Middle frontal gyrus (tissue), 1 donor: ENCODE measurements at regions not wholly inside any gene's neighbourhood (a gene's known extent, or its start where the extent isn't known, plus 50 kb on each side); places are given as distances from the start of the nearest gene placed in this dataset.

Source experiments
- DNase-seq: peaks from one replicate; pipeline ENCODE4 v3.0.0-alpha.2; 2015; ENCODE audit warnings: low spot score; ENCODE audit errors: extremely low spot score

DNA sequence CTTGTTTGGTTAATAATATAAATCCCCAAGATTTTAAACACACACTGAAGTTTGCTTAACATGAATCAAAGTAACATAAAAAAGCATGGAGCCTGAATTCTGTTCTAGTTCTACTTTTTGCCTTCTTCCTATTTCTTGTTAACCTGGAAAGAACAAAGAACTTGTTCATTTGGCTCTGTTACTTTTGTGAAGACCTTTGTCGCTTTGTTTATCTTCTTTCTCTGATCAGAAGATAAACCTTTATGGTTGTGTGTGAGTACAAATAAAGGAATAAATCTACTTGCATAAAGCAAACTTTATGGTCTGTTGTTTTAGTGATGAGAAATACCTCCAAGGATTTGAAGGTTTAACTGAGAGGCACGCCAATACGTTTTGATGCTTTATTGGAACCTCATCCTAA is 210.1 kb upstream of the SATB1 start:
- DNase-seq = no peak

DNA sequence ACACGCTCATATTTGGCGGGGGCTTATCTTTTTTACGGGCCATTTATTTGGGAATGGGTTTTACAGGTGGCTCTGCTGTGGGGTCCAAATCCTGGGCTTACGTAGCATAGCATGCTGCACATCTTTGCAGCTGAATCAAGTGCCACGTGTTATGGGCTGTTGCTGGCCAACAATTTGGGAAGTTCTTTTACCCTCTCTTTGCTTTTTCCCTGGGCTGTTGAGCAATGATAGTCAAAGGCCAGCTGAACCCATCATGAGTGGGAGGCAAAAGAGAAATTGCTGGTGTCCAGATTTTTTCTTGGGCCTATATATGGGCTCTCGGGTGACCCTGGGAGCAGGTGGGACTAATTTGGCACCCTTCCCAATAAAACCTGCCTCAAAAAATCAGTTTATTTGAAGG is 209.3 kb upstream of the SATB1 start:
- no peak for DNase-seq

DNA sequence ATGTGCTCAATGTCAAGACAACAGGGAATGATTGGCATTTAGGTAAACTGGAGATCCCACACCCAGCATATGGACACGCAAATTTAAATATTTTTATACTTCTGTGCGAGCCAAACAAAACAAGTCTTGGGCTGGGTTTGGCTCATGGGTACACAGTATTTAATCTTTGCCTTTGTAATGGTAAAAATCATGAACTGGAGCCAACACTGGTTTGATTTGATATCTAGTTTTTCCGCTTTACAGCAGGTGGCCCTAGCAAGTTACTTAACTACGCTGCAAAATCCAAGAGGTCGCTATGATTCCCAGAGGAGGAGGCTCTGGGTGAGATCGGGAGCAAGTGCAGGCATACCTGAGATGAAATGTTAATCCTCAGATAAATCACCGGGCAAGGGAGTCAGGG is 207.9 kb upstream of the SATB1 start:
- no peak for DNase-seq

DNA sequence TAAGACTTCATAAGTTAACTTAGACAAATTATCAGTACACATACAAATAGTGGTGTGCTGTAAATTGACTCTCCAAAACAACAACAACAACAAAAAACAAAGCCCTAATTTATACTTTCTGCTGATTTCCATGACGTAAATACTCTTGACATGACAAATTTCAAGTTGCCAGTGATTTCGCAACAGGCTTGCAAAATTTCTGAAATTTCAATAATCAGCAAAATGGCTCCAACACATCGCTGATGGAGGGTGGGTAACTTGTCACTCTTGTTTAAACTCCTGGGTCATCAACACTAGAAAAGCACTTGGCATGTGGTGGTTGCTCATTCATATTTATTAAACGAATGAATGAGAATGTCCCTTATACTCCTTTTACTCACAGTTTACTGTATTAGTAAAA is 205.2 kb upstream of the SATB1 start:
- DNase-seq = no peak

GRCh38 chr3:18625085-18625484 is 199.9 kb upstream of the SATB1 start:
- no peak for DNase-seq

DNA sequence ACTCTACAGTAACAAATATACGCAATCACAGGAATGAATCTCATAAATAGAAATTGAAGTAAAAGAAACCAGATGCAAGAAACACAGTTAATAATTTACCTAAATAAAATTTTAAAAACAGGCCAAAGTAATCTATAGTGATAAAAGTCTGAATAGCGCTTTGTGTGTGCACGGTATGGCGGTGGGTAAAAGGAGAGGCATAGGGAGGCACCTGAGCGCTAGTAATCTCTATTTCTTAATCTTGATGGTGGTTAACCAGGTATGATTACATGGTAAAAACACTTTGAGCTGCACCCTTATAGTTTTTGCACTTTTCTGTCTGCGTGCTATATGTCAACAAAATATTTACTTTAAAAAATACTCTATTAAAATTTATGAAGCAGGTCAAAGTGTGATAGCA is 198.1 kb upstream of the SATB1 start:
- DNase-seq = no peak

DNA sequence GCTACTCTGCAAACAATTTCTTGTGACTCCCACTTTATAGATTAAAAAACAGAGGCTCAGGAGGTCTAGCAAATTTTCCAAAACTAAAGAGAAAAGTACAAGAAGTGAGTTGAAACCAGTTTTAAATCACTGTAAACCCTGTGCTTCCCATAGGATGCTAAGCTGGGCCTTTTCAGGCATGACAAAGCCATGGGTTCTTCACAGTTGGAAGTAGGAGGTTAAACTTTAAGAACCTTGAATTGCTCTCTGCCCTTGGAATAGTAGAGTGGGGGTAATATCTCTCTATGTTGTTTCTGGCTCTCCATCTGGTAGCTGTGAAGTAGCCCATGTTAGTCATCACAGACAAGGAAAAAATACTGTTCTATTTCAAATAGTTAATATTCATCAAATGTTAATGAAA is 193.6 kb upstream of the SATB1 start:
- DNase-seq = no peak

GRCh38 chr3:18611991-18612390 is 186.9 kb upstream of the SATB1 start:
- DNase-seq = no peak

DNA sequence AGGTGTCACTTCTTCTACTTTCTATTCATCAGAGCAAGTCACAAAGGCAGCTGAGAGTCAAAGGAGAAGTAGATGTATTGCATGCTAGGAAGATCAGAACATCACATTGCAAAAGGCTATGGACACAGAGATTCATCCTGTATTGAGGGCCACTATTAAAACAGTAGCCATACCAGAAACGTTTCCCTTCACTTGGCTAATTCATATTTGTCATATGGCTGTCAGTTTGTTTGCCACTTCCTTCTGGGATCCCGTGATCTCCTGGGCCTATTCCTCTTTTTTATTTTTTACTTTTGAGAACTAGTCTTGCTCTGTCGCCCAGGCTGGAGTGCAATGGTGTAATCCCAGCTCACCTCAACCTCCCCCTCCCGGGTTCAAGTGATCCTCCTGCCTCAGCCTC is 184.0 kb upstream of the SATB1 start:
- DNase-seq = no peak

DNA sequence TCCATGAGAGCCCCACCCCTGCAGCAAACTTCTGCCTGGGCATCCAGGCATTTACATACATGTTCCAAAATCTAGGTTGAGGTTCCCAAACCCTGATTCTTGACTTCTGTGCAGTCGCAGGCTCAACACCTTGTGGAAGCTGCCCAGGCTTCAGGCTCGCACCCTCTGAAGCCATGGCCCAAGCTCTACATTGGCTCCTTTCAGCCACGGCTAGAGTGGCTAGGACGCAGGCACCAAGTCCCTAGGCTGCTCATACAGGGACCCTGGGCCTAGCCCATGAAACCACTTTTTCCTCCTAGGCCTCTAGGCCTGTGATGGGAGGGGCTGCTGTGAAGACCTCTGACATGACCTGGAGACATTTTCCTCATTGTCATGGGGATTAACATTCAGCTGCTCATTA is 172.8 kb upstream of the SATB1 start:
- DNase-seq = no peak

- DNase-seq = no peak
Measured at GRCh38 chr3:18593231-18593630, 168.1 kb upstream of the SATB1 start.

- DNase-seq = no peak
Measured at GRCh38 chr3:18591120-18591519, 166.0 kb upstream of the SATB1 start.

GRCh38 chr3:18586076-18586475 is 160.9 kb upstream of the SATB1 start:
- no peak for DNase-seq

DNA sequence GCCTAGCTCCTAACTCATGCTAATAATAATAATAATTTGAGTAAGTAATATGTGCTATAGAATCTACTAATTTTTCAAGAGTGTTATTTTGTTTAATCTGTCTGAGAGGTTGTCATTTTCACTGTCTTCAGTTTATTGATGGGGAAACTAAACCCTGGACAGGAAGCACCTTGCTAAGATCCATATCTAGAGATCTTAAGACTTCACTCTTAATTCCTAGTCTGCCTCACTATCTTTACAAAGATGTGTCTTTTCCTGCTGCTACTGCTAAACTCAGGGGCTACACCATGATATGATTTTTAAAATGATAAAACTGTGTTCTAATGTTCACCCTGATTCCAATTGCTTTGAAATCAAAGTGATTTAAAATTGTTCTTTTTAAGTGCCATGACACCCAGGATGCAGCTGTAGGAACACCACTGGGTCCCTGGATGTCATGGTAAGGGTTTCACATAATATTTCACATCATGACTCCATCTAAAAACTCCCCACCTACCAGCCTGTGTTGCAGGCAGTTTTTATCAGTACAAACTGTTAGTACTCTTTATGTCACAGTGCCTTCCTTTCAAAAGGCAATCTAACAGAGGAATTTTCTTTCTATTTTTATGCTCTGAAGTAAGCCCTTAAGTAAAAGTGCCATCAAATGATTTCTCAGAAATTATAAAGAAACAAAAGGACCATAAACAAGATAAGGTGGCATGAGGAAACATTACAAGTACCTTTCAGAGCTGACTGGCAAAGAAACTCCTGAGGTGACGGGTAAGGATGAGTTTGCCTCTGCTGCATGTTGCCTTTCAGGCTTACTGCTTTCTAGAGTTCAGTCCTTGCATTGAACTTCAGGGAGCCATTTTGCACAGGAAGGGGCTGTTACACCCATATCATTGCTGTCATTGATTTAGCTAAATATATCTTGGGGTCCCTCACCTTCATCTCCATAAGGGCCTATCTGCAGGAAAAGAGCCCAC is 160.1 kb upstream of the SATB1 start:
- DNase-seq = no peak

DNA sequence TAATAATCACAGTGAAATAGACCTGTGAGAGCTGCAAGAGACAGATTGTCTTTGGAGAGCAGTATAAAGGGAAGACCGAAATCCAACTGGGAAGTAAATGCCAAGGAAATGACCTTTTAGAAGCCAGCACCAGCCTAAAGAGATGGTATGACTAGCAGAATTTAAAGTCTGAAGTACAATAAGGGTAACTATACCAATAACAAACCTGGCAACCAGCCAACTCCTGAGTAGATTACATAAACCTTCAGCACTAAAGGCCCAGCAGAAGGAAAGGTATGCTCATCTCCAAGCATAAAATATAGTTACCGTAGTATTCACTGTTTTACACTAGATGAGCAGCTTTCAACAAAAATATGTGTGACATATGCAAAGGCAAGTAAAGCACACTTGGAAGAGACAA is 155.1 kb upstream of the SATB1 start:
- no peak for DNase-seq

DNA sequence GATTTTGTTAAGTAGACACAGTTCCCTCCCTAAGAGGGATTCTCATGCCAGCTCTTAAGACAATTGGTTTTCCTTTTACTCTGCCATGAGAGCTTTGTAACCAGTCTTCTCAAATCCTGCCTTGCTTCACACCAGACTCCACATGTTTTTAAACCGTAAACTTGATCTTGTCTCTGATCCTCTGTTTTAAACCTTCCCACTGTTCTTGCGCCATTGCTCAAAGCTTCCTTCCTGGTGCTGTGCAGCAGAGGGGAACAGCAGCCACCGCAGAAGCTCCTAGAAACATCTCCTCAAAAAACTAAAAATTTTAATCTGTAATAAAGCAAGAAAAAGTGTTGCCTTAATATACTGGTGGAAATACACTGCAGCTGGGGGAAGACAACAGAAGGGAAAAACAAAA is 154.5 kb upstream of the SATB1 start:
- DNase-seq = no peak

- no peak for DNase-seq
Measured at GRCh38 chr3:18575573-18575972, 150.4 kb upstream of the SATB1 start.

GRCh38 chr3:18572809-18573208 is 147.7 kb upstream of the SATB1 start:
- DNase-seq = no peak

DNA sequence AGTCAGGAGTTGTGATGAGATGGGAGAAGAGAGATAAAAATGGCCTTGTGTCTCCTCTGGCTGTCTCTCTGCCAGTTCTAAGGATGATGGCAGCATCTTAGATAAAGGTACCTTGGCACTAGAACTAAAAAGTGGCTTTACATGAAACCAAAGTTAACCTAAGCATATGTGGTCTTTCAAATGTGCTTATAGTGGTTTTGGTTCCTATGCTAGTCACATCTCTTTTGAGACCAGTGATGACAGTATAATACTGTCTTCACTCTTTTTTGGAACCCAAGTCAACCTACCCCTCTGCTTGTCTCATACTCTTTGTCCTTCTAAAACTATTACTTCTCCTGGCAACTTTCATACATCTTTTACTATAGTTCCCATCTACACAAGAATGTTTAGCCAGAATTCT is 142.2 kb upstream of the SATB1 start:
- no peak for DNase-seq

- no peak for DNase-seq
Measured at GRCh38 chr3:18562364-18563154, 137.4 kb upstream of the SATB1 start.

- DNase-seq = no peak
Measured at GRCh38 chr3:18559331-18559842, 134.2 kb upstream of the SATB1 start.

GRCh38 chr3:18558507-18558906 is 133.4 kb upstream of the SATB1 start:
- DNase-seq = no peak
